HG02588 (cell line): ENCODE measurements at regions not wholly inside any gene's neighbourhood (a gene's known extent, or its start where the extent isn't known, plus 50 kb on each side); places are given as distances from the start of the nearest gene placed in this dataset.
"Not testable (repeated sequence)": the region's sequence is repeated elsewhere in the genome, so short reads cannot be mapped to it uniquely, and the experiment has no call there.

ENCODE experiments used
- ATAC-seq: cut with Tn5 transposase; IDR thresholded peaks from one replicate; pipeline ENCODE4 v1.9.1; 2021; ENCODE audit warnings: mild to moderate bottlenecking, moderate library complexity; ENCODE audit not compliant: unreplicated experiment

DNA sequence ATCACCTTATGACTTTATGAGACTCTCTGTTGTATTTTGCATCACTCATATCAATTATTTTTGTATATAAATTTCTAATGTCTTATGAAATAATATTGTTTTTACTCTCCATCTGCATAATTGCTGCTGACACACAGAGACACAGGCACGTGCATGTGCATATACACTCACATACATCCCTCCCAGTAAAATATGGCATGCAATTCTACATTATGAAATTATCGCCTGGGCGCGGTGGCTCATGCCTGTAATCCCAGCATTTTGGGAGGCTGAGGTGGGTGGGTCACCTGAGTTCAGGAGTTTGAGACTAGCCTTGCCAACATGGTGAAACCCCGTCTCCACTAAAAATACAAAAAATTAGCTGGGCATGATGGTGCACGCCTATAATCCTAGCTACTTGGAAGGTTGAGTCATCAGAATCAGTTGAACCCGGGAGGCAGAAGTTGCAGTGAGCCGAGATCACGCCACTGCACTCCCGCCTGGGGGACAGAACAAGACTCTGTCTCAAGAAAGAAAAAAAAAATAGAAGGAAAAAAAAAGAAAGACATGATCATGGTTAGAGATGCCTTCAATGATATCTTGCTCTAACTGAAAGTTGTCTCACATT lies 96.7 kb upstream of the LUZP2 start:
- ATAC-seq = no peak

GRCh38 chr11:24406389-24406788 lies 90.5 kb upstream of the LUZP2 start:
- ATAC-seq = no peak

- no peak for ATAC-seq
These were observed 89.9 kb upstream of the LUZP2 start for GRCh38 chr11:24406980-24407379.

GRCh38 chr11:24407733-24408132 lies 89.1 kb upstream of the LUZP2 start:
- no peak for ATAC-seq

GRCh38 chr11:24408202-24408601 lies 88.7 kb upstream of the LUZP2 start:
- no peak for ATAC-seq

DNA sequence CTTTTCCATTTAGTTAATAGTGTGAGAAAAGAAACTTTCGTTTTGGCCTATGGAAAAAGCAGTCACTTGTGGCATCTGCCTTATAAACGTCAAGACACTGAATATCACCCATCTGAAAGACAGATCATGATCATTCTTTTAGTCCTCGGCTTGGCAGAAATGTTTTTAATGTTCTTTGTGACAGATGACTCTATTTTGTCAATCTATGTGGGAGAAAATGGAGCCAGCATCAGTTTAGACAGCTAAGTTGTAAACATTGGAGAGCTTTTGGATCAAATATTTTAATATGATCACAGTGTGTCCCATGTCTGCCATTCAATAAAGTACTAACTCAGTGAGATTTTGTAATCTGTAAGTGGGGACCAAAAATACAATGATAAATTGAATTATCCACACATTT lies 85.1 kb upstream of the LUZP2 start:
- ATAC-seq = no peak

- ATAC-seq = no peak
These were observed 84.1 kb upstream of the LUZP2 start for GRCh38 chr11:24412722-24413121.

GRCh38 chr11:24413391-24413790 lies 83.5 kb upstream of the LUZP2 start:
- ATAC-seq = no peak

GRCh38 chr11:24415955-24416636 lies 80.8 kb upstream of the LUZP2 start:
- ATAC-seq = not testable (repeated sequence)

DNA sequence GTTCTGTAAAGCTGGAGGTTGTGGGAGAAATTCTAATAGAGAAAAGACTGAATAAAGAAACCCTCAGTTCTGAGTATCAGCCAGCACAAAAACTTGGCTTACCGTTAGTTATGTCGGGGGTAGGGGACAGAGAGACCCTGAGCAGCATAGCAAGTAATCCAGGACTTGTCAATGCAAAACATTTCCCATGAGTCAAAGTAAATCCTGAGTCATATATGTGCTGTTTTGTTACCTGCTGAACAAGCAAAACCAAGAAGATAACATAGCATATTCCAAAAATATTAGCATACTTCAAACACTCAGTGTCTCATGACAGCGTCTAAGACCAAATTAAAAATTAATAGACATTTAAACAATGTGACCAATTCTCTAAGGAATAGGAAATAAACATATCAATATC lies 75.1 kb upstream of the LUZP2 start:
- ATAC-seq = no peak

- no peak for ATAC-seq
These were observed 74.5 kb upstream of the LUZP2 start for GRCh38 chr11:24422376-24422775.

GRCh38 chr11:24437123-24437522 lies 59.7 kb upstream of the LUZP2 start:
- ATAC-seq = no peak
